ENCODE measurements at regions not wholly inside any gene's neighbourhood (a gene's known extent, or its start where the extent isn't known, plus 50 kb on each side); places are given as distances from the start of the nearest gene placed in this dataset.

- DNase-seq = no peak
Measured at GRCh38 chr16:59180083-59180476, 446.0 kb upstream of the GOT2 start.

- DNase-seq = no peak
Measured at GRCh38 chr16:59179446-59180082, 445.4 kb upstream of the GOT2 start.

DNA sequence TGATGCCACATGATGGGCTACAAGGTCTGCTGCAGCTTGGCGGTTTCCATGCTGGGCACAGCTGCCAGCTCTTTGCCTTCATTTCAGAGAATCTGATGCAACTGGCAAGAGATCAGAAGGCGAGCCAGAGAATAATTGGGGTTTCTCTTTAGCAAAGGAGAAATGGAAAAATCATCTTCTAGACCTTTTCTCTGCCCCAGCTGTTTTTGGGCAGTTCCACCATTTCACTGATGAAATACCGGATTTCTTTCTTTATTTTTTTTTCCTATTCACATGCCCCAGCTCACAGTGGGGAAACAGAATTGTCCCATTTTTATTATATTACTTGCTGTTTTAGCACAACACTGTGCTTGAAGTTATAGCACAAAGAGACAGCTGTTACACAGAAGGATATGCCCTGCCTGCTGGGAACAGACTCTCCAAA lies 439.3 kb upstream of the GOT2 start:
- DNase-seq = no peak

- DNase-seq = no peak
Measured at GRCh38 chr16:59170099-59170712, 436.1 kb upstream of the GOT2 start.

DNA sequence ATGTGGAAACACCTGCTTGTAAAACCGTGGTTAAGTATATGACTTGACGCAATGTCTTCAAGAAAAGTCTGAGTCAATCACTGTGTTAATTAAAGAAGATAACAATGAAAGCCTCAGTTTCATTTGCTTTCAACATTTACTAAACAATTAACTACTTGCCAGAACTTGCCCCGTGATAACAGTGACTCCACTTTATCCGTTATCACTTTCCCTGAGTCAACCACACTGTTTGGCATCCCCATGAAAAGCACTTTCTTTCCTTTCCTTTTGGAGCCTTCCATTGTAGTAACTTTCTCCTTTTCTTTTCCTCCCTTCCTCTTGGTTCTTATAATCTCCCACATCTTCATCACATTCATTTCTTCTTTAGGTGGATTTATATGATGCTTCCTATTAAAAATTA lies 435.1 kb upstream of the GOT2 start:
- no peak for DNase-seq

- DNase-seq = no peak
Measured at GRCh38 chr16:59168461-59169114, 434.5 kb upstream of the GOT2 start.

- no peak for DNase-seq
Measured at GRCh38 chr16:59164461-59164860, 430.3 kb upstream of the GOT2 start.

DNA sequence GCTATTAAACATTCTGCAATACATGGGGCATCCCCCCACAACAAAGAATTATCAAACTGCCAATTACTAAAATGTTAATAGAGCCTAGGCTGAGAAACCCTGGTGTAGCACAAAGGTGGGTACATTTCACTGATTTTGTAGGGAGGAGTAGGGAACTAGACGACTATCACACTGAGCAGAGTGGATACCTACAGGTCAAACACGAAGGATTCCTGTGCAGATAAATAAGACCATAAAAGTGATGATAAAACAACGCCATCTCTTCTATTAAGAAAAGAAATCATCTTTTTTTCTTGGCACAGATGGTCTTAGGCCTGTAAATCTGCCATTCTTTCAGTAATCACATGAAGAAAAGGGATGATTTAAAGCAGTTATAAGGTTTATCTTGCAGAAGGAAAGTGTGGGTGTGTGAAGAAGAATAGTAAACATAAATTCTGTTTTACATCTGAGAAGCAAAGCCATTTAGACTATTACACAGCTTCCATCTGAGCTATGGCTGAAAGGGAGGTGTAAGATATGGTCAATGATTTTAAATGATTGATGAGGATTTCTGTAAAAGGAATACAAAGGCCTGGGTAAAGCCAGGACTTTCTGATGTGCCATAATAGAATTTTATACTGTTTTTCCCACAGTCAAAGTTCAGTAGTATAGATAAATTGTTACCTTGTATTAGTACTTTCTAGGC lies 429.4 kb upstream of the GOT2 start:
- no peak for DNase-seq

DNA sequence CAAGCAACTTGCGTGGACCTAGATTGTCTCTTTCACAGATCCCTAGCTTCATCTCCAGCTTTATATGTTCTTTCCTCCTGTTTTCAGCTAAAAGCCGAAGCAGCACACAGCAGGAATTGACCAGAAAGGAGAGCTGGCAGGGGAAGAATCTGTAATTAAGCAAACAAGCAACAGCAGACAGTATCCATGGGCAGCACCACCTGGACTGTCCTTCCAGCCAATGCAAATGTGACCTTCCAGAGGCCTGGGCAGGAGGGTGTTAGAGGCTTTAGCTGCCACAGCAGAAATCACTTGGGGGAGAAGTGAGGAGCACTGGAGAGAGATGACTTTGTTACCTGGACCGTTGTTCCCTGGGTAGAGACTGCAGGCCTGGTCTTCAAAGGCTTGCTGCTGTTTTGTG lies 427.6 kb upstream of the GOT2 start:
- no peak for DNase-seq

- no peak for DNase-seq
Measured at GRCh38 chr16:59154295-59154694, 420.2 kb upstream of the GOT2 start.

DNA sequence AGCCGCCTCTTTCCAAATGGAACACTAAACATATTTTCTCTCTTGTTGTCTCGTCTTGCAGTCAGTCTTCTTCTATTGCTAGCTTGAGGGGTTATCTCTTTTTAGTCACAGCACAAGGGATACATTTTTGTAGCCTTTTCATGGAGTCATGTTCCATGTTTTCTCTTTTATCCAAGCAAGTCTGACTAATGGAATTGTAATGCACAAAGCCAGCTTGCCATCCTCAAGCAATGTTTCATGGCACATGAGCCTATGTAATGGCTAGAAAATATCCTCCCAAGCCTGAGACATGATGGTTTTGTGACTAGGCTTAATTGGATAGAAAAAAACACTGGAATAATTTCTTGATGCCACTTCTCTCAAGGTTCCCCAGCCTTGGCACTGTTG lies 414.6 kb upstream of the GOT2 start:
- no peak for DNase-seq

DNA sequence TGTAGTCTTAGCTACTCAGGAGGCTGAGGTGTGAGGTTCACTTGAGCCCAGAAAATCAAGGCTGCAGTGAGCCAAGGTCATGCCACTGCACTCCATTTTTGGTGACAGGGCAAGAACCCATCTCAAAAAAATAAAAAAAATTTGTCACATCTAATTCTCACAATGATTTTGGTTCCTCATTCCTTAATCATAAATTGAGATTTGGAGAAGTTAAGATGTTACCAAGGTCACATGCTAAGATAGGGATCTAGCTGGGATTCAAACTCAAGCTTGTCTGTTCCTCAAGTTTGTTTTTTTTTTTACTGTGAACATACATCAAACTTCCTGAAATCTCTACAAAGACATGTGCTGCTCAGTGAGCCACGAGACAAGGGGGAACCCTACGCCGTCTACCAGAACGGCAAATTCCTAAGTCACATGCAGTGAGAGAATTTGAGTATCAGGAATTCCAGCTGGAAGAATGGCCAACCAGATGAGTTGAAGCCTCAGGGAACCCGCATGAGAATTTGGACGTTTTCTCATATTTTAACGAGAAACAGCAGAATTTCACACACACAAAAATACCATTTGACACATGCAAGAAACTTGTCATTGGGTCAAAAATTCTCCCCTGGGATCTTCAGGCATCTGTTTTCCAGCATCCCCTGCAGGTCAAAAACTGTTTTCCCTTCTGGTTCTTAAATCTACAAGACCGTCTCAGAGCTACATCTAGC lies 414.1 kb upstream of the GOT2 start:
- DNase-seq = peak; percentile 40

DNA sequence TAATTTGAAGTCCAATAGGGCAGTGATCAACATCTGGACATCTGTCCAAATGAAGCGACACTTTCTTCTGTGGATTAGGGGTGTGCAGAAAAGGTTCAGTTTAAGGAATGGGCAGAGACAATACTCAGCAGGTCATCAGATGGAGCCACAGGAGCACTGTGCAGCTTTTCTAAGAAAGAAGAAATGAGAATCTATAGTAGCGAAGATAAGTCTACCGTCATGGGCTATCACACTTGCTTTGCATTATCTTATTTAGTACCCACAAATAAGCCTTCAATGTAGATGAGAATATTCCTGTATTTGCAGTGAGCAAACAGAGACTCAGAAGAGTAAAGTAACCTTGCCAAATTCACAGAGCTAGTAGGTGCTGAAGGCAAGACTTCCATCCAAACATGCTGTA lies 412.0 kb upstream of the GOT2 start:
- DNase-seq = no peak

DNA sequence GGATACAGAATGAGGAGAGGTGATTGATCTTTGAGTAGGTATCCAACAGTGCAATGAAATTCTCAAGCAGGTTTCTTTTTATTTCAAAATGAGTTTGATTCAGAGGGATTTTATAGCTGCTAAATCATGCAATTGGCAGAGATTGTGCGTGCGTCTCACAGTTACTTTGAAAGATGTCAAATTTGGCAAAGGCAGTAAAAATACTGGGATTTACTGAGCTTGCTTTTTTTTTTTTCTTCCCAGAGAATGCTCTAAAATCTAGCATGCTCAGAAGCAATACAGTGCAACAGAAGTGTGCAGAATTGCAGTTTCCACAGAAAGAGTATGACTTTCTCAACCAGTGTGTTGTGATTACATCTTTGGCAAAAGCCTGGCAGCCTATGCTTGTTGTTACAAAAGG lies 410.7 kb upstream of the GOT2 start:
- no peak for DNase-seq

GRCh38 chr16:59144326-59144725 lies 410.2 kb upstream of the GOT2 start:
- DNase-seq = no peak

- DNase-seq = no peak
Measured at GRCh38 chr16:59126486-59126885, 392.4 kb upstream of the GOT2 start.

DNA sequence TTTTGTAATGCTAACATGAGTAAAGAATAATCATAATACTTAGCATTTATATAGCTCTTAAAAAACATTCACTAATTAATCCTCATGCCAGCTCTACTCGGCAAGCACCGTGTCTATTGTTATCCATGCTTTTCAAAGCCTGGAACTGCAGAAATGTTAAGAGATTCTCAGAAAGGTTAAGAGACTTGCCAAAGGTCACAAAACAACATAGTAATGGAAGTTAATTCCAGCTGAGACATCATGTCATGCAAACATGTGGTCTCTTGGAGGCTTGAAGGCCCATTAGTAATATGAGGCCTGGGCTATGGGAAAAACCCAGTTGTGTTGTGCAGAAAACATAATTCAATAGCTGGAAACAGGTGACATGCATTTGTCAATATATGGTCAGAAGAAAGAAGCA lies 389.9 kb upstream of the GOT2 start:
- DNase-seq = no peak

DNA sequence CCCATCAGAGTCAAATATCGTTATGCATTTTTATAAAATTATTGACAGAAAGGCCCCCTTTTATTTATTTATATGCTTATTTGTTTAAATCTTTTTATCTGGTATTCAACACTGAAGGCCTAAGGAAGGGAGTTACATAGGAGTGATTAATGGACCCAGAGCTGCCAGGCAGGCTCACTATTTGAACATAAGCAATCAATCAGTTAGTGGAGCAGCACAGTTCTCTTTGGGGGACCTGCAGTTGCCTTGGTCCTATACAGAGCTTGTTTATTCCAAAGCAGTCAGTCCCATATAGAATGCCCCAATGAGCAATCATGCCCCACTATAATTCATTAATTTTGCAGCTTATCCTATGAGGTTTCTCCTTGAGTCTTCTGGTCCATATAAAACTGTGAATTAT lies 389.4 kb upstream of the GOT2 start:
- DNase-seq = no peak

DNA sequence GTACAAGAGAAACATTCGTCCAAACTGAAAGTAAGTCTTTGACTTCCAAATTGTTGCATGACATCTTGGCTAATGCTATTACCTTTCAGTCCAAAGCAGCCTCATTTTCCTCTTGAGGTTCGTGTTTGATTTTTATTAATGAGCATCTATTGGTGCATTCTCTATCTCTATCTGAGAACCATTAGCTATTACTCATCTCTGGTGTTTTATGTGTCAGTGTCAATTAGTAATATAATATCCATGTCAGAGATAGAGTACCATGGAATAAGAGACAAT lies 388.1 kb upstream of the GOT2 start:
- DNase-seq = no peak

- no peak for DNase-seq
Measured at GRCh38 chr16:59121411-59122261, 387.5 kb upstream of the GOT2 start.

- DNase-seq = no peak
Measured at GRCh38 chr16:59116744-59117143, 382.6 kb upstream of the GOT2 start.

- no peak for DNase-seq
Measured at GRCh38 chr16:59114790-59115189, 380.7 kb upstream of the GOT2 start.
